MM.1S (cell line): ENCODE measurements at regions not wholly inside any gene's neighbourhood (a gene's known extent, or its start where the extent isn't known, plus 50 kb on each side); places are given as distances from the start of the nearest gene placed in this dataset.

Experiments used
- EZH2phosphoT487 ChIP-seq: fragments of 300-600 bp; sonication (generic); IDR thresholded peaks from 2 replicates; pipeline ENCODE4 v1.6.1; 2018; ENCODE audit warnings: antibody characterized with exemption, low read length
- TF ChIP-seq, protein P1 (sequence below): fragments of 300-600 bp; sonication (generic); IDR thresholded peaks from 2 replicates; pipeline ENCODE4 v1.5.1; 2016; ENCODE audit warnings: antibody characterized with exemption, low read length, mixed read lengths

- TF ChIP-seq, protein P1, sequence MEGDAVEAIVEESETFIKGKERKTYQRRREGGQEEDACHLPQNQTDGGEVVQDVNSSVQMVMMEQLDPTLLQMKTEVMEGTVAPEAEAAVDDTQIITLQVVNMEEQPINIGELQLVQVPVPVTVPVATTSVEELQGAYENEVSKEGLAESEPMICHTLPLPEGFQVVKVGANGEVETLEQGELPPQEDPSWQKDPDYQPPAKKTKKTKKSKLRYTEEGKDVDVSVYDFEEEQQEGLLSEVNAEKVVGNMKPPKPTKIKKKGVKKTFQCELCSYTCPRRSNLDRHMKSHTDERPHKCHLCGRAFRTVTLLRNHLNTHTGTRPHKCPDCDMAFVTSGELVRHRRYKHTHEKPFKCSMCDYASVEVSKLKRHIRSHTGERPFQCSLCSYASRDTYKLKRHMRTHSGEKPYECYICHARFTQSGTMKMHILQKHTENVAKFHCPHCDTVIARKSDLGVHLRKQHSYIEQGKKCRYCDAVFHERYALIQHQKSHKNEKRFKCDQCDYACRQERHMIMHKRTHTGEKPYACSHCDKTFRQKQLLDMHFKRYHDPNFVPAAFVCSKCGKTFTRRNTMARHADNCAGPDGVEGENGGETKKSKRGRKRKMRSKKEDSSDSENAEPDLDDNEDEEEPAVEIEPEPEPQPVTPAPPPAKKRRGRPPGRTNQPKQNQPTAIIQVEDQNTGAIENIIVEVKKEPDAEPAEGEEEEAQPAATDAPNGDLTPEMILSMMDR: no peak
- TF ChIP-seq EZH2phosphoT487: no peak
These were observed 294.2 kb upstream of the C16orf82 start for GRCh38 chr16:26772503-26772902.
